CD4-positive, alpha-beta T cell (primary cell): ENCODE measurements at regions not wholly inside any gene's neighbourhood (a gene's known extent, or its start where the extent isn't known, plus 50 kb on each side); places are given as distances from the start of the nearest gene placed in this dataset.

Experiments used
- ATAC-seq: fragments of 200-7000 bp; cut with Tn5 transposase; one replicate; pipeline ENCODE4 v1.10.0; 2022; ENCODE audit warnings: mild to moderate bottlenecking; ENCODE audit not compliant: poor library complexity
- CTCF ChIA-PET: fragments of 350-600 bp; sonication (Branson Sonifier 250); formaldehyde crosslinking; loops from one replicate; lab custom pipeline; 2021; ENCODE audit warnings: antibody characterized with exemption, inconsistent platforms; lab: Charles Lee
- POLR2A ChIA-PET: fragments of 350-600 bp; sonication (Branson Sonifier 250); formaldehyde crosslinking; loops from one replicate; lab custom pipeline; 2021; ENCODE audit warnings: antibody characterized with exemption, inconsistent platforms; lab: Charles Lee
- DNase-seq, 14 experiments: peaks; one replicate each; pipeline ENCODE4 v3.0.0-alpha.2; 2013 to 2020; ENCODE audit warnings: mixed read lengths in 2 of 14
- H3K27ac ChIP-seq, 2 donors: one replicate each; pipeline versions ENCODE4 v1.5.1 to v1.7.0; 2013; ENCODE audit warnings: low read length in 2 of 2, low read depth in 1 of 2, mild to moderate bottlenecking in 1 of 2
- H3K27me3 ChIP-seq, 2 experiments: 1 replicate in 1 of 2; 2 replicates in 1 of 2; pipeline versions ENCODE4 v1.6.1 to v1.7.0; 2013; ENCODE audit warnings: low read length in 2 of 2, control low read depth in 1 of 2, mild to moderate bottlenecking in 1 of 2, moderate library complexity in 1 of 2; ENCODE audit not compliant: insufficient read depth in 2 of 2, control insufficient read depth in 1 of 2
- H3K36me3 ChIP-seq: one replicate; pipeline ENCODE4 v1.6.1; 2013; ENCODE audit warnings: low read length, control low read depth; ENCODE audit not compliant: insufficient read depth
- H3K4me1 ChIP-seq: one replicate; pipeline ENCODE4 v1.6.1; 2013; ENCODE audit warnings: low read length, control low read depth; ENCODE audit not compliant: insufficient read depth
- H3K4me3 ChIP-seq: one replicate; pipeline ENCODE4 v1.5.1; 2013; ENCODE audit warnings: mild to moderate bottlenecking, low read length, moderate library complexity
- H3K9me3 ChIP-seq, 2 experiments: 1 replicate in 1 of 2; 2 replicates in 1 of 2; pipeline versions ENCODE4 v1.6.1 to v1.7.0; 2013; ENCODE audit warnings: low read length in 2 of 2, mild to moderate bottlenecking in 2 of 2, control low read depth in 1 of 2, moderate library complexity in 1 of 2; ENCODE audit not compliant: control insufficient read depth in 1 of 2, insufficient read depth in 1 of 2
- H3K27ac Mint-ChIP-seq: one replicate; pipeline ENCODE4 v1.8.0; 2020; ENCODE audit warnings: mixed read lengths
- H3K27me3 Mint-ChIP-seq: one replicate; pipeline ENCODE4 v1.8.0; 2021; ENCODE audit warnings: mixed read lengths
- H3K36me3 Mint-ChIP-seq: one replicate; pipeline ENCODE4 v1.8.0; 2021; ENCODE audit warnings: low read depth, mixed read lengths
- H3K4me1 Mint-ChIP-seq: one replicate; pipeline ENCODE4 v1.8.0; 2021; ENCODE audit warnings: low read depth, mixed read lengths
- H3K4me3 Mint-ChIP-seq: one replicate; pipeline ENCODE4 v1.8.0; 2020; ENCODE audit warnings: mild to moderate bottlenecking, mixed read lengths
- H3K9me3 Mint-ChIP-seq: one replicate; pipeline ENCODE4 v1.8.0; 2020; ENCODE audit warnings: mixed read lengths
- CTCF ChIP-seq: fragments of 200-600 bp; IDR thresholded peaks from one replicate; pipeline ENCODE4 v1.8.0; 2022; ENCODE audit warnings: antibody characterized with exemption, mild to moderate bottlenecking
- intact Hi-C, 2 experiments: fragments of 100-400 bp; cut with DNase I in 1 of 2; cut with micrococcal nuclease in 1 of 2; formaldehyde crosslinking; loops; one replicate each; pipeline versions ENCODE4 v1.15.1 to v1.9.0; 2023 to 2025; cut with DNase I, micrococcal nuclease

- Histone ChIP-seq H3K36me3 (no peaks in the 10 kb centered on the region), H3K4me1 (no peaks in the 10 kb centered on the region), H3K4me3 (no peak overlapping the region), H3K27ac (no peak overlapping the region), H3K9me3 (peaks cover 0 to 3% of the 10 kb centered on the region in 2 experiments), H3K27me3 (no peaks in the 10 kb centered on the region)
- DNase-seq (no peak), ATAC-seq (no peak)
- intact Hi-C loops: loop anchor here in 1 of 2 experiments (5.0 kb wide), 1 partner anchor 163 kb away; no protein-coding TSS in a partner anchor
- TF ChIP-seq CTCF: no peak
- H3K9me3 Mint-ChIP-seq: no peaks in the 10 kb centered on the region
- POLR2A ChIA-PET: no interaction called here
- H3K4me3 Mint-ChIP-seq: no peak overlapping the region
- no peak overlapping the region for H3K27ac Mint-ChIP-seq
- H3K4me1 Mint-ChIP-seq: no peaks in the 10 kb centered on the region
- no peaks in the 10 kb centered on the region for H3K27me3 Mint-ChIP-seq
- CTCF ChIA-PET: no interaction called here
- H3K36me3 Mint-ChIP-seq: no peaks in the 10 kb centered on the region
These were observed 539.6 kb upstream of the NOX3 start for GRCh38 chr6:155995281-155995680.

GRCh38 chr6:155994086-155994485, 538.4 kb upstream of the NOX3 start:
- TF ChIP-seq CTCF: no peak
- no peaks in the 10 kb centered on the region for H3K36me3 ChIP-seq
- DNase-seq: no peak
- CTCF ChIA-PET: no interaction called here
- H3K27me3 Mint-ChIP-seq: no peaks in the 10 kb centered on the region
- H3K27ac ChIP-seq: no peak overlapping the region
- no peaks in the 10 kb centered on the region for H3K4me1 ChIP-seq
- H3K4me3 ChIP-seq: no peak overlapping the region
- ATAC-seq: no peak
- H3K27me3 ChIP-seq: no peaks in the 10 kb centered on the region
- H3K27ac Mint-ChIP-seq: no peak overlapping the region
- no peak overlapping the region for H3K4me3 Mint-ChIP-seq
- POLR2A ChIA-PET: no interaction called here
- H3K9me3 ChIP-seq: peaks cover 0 to 3% of the 10 kb centered on the region in 2 experiments
- intact Hi-C loops: no loop called here
- H3K36me3 Mint-ChIP-seq: no peaks in the 10 kb centered on the region
- no peaks in the 10 kb centered on the region for H3K9me3 Mint-ChIP-seq
- no peaks in the 10 kb centered on the region for H3K4me1 Mint-ChIP-seq

- H3K9me3 ChIP-seq: peaks cover 0 to 3% of the 10 kb centered on the region in 2 experiments
- no peaks in the 10 kb centered on the region for H3K9me3 Mint-ChIP-seq
- ATAC-seq (no peak), DNase-seq (no peak)
- H3K4me1 Mint-ChIP-seq: no peaks in the 10 kb centered on the region
- H3K36me3 ChIP-seq: no peaks in the 10 kb centered on the region
- TF ChIP-seq CTCF: no peak
- no peaks in the 10 kb centered on the region for H3K4me1 ChIP-seq
- ChIA-PET CTCF (no interaction called here), POLR2A (no interaction called here)
- no peaks in the 10 kb centered on the region for H3K36me3 Mint-ChIP-seq
- intact Hi-C loops: no loop called here
- H3K27ac Mint-ChIP-seq: no peak overlapping the region
- no peak overlapping the region for H3K27ac ChIP-seq
- H3K4me3 Mint-ChIP-seq: no peak overlapping the region
- H3K27me3 Mint-ChIP-seq: no peaks in the 10 kb centered on the region
- no peaks in the 10 kb centered on the region for H3K27me3 ChIP-seq
- H3K4me3 ChIP-seq: no peak overlapping the region
These were observed 537.6 kb upstream of the NOX3 start for GRCh38 chr6:155993240-155993639.
